ENCODE measurements at regions not wholly inside any gene's neighbourhood (a gene's known extent, or its start where the extent isn't known, plus 50 kb on each side); places are given as distances from the start of the nearest gene placed in this dataset.

GRCh38 chr12:84712747-84713146 is 199.9 kb downstream of the SLC6A15 start:
- DNase-seq (no peak), ATAC-seq (ENCODE audit: poor library complexity) (no peak)
- no peaks in the 10 kb centered on the region for H3K36me3 ChIP-seq (ENCODE audit: insufficient read depth, low read length)
- no peaks in the 10 kb centered on the region for H3K27me3 ChIP-seq (ENCODE audit: control insufficient read depth in 1 of 2, insufficient read depth in 2 of 2, low read length in 2 of 2)
- no peak overlapping the region for H3K4me3 ChIP-seq (ENCODE audit: low read length)
- Mint-ChIP-seq H3K27me3 (no peaks in the 10 kb centered on the region), H3K4me1 (ENCODE audit: low read depth) (no peaks in the 10 kb centered on the region), H3K9me3 (peaks cover 3% of the 10 kb centered on the region), H3K4me3 (no peak overlapping the region), H3K27ac (no peak overlapping the region), H3K36me3 (ENCODE audit: low read depth) (no peaks in the 10 kb centered on the region)
- TF ChIP-seq CTCF (IDR thresholded peaks at IDR 0.05): no peak
- intact Hi-C loops (cut with DNase I, micrococcal nuclease): no loop called here
- ChIA-PET POLR2A (no interaction called here), CTCF (no interaction called here)
- peaks cover 0 to 5% of the 10 kb centered on the region in 2 experiments for H3K9me3 ChIP-seq (ENCODE audit: control insufficient read depth in 1 of 2, insufficient read depth in 1 of 2, low read length in 2 of 2)
- H3K4me1 ChIP-seq (ENCODE audit: insufficient read depth, low read length): no peaks in the 10 kb centered on the region
- H3K27ac ChIP-seq (ENCODE audit: low read depth in 1 of 2, low read length in 2 of 2): no peak overlapping the region

- Histone ChIP-seq H3K4me3 (ENCODE audit: low read length) (no peak overlapping the region), H3K27ac (ENCODE audit: low read depth in 1 of 2, low read length in 2 of 2) (no peak overlapping the region), H3K9me3 (ENCODE audit: control insufficient read depth in 1 of 2, insufficient read depth in 1 of 2, low read length in 2 of 2) (no peaks in the 10 kb centered on the region), H3K4me1 (ENCODE audit: insufficient read depth, low read length) (no peaks in the 10 kb centered on the region), H3K27me3 (ENCODE audit: control insufficient read depth in 1 of 2, insufficient read depth in 2 of 2, low read length in 2 of 2) (no peaks in the 10 kb centered on the region), H3K36me3 (ENCODE audit: insufficient read depth, low read length) (no peaks in the 10 kb centered on the region)
- H3K9me3 Mint-ChIP-seq: no peaks in the 10 kb centered on the region
- intact Hi-C loops (cut with DNase I, micrococcal nuclease): no loop called here
- H3K36me3 Mint-ChIP-seq (ENCODE audit: low read depth): no peaks in the 10 kb centered on the region
- H3K27ac Mint-ChIP-seq: no peak overlapping the region
- no peaks in the 10 kb centered on the region for H3K4me1 Mint-ChIP-seq (ENCODE audit: low read depth)
- ChIA-PET POLR2A (no interaction called here), CTCF (no interaction called here)
- no peaks in the 10 kb centered on the region for H3K27me3 Mint-ChIP-seq
- DNase-seq (no peak), ATAC-seq (ENCODE audit: poor library complexity) (no peak)
- no peak overlapping the region for H3K4me3 Mint-ChIP-seq
- TF ChIP-seq CTCF (IDR thresholded peaks at IDR 0.05): no peak
Observed at GRCh38 chr12:84706374-84706773, 206.2 kb downstream of the SLC6A15 start.

GRCh38 chr12:84704856-84705255 is 207.7 kb downstream of the SLC6A15 start:
- H3K9me3 ChIP-seq (ENCODE audit: control insufficient read depth in 1 of 2, insufficient read depth in 1 of 2, low read length in 2 of 2): no peaks in the 10 kb centered on the region
- DNase-seq (no peak), ATAC-seq (ENCODE audit: poor library complexity) (no peak)
- Mint-ChIP-seq H3K4me3 (no peak overlapping the region), H3K9me3 (no peaks in the 10 kb centered on the region), H3K36me3 (ENCODE audit: low read depth) (no peaks in the 10 kb centered on the region), H3K27me3 (no peaks in the 10 kb centered on the region), H3K27ac (no peak overlapping the region), H3K4me1 (ENCODE audit: low read depth) (no peaks in the 10 kb centered on the region)
- H3K4me1 ChIP-seq (ENCODE audit: insufficient read depth, low read length): no peaks in the 10 kb centered on the region
- POLR2A ChIA-PET: no interaction called here
- TF ChIP-seq CTCF (IDR thresholded peaks at IDR 0.05): no peak
- no peaks in the 10 kb centered on the region for H3K27me3 ChIP-seq (ENCODE audit: control insufficient read depth in 1 of 2, insufficient read depth in 2 of 2, low read length in 2 of 2)
- H3K36me3 ChIP-seq (ENCODE audit: insufficient read depth, low read length): no peaks in the 10 kb centered on the region
- H3K27ac ChIP-seq (ENCODE audit: low read depth in 1 of 2, low read length in 2 of 2): no peak overlapping the region
- no peak overlapping the region for H3K4me3 ChIP-seq (ENCODE audit: low read length)
- CTCF ChIA-PET: no interaction called here
- intact Hi-C loops (cut with DNase I, micrococcal nuclease): no loop called here

Data from CD4-positive, alpha-beta T cell (primary cell).